GM12878 (cell line): ENCODE measurements at regions not wholly inside any gene's neighbourhood (a gene's known extent, or its start where the extent isn't known, plus 50 kb on each side); places are given as distances from the start of the nearest gene placed in this dataset.

Experiments
- ATAC-seq: fragments of 200-7000 bp; cut with Tn5 transposase; 3 replicates; pipeline ENCODE4 v1.9.1; 2020; ENCODE audit warnings: mild to moderate bottlenecking, moderate library complexity
- BruUV-seq: library from RNA; stranded (reverse); fragments of 400-500 nt; replicated peaks from 2 replicates; lab custom pipeline; 2021; lab: Mats Ljungman, UMichigan
- CTCF ChIA-PET: fragments of 300-600 bp; sonication (Branson Sonifier 250); formaldehyde crosslinking; extraction: SDS; loops from one replicate; lab custom pipeline; 2021; ENCODE audit warnings: inconsistent platforms; lab: Yijun Ruan, JAX
- POLR2A ChIA-PET: fragments of 350-600 bp; formaldehyde crosslinking; extraction: SDS; loops from one replicate; lab custom pipeline; 2021; ENCODE audit warnings: inconsistent platforms; lab: Charles Lee
- RAD21 ChIA-PET: fragments of 300-600 bp; sonication (Branson Sonifier 250); formaldehyde crosslinking; loops from one replicate; lab custom pipeline; 2023; ENCODE audit warnings: antibody characterized with exemption; ENCODE audit not compliant: unreplicated experiment; lab: Charles Lee
- SMC1A ChIA-PET: fragments of 300-600 bp; sonication (Branson Sonifier 250); formaldehyde crosslinking; loops from one replicate; lab custom pipeline; 2023; ENCODE audit not compliant: unreplicated experiment, uncharacterized antibody; lab: Charles Lee
- DNase-seq: peaks from one replicate; pipeline ENCODE4 v3.0.0-alpha.2; 2011; ENCODE audit warnings: low read depth, low spot score
- FAIRE-seq: peaks from 3 replicates; lab custom pipeline; 2011; peaks lifted over from hg19 to GRCh38; lab: Jason Lieb, UNC
- H2AFZ ChIP-seq: 2 replicates; pipeline ENCODE4 v1.6.0; 2011; ENCODE audit warnings: low read depth, low read length, control low read depth; ENCODE audit not compliant: control insufficient read depth
- H3K27ac ChIP-seq: 2 replicates; pipeline ENCODE4 v1.5.1; 2011; ENCODE audit warnings: control low read depth; ENCODE audit not compliant: control insufficient read depth, insufficient read depth
- H3K27me3 ChIP-seq, 2 experiments: replicated peaks in 1 of 2; 2 replicates each; pipeline versions ENCODE4 v1.6.0 to v1.6.1; 2011; ENCODE audit warnings: low read length in 1 of 2; ENCODE audit not compliant: control insufficient read depth in 2 of 2, insufficient read depth in 2 of 2
- H3K36me3 ChIP-seq, 2 experiments: 2 replicates each; pipeline ENCODE4 v1.5.1; 2011; ENCODE audit warnings: low read length in 1 of 2; ENCODE audit not compliant: control insufficient read depth in 2 of 2, insufficient read depth in 2 of 2
- H3K4me1 ChIP-seq: 2 replicates; pipeline ENCODE4 v1.6.1; 2011; ENCODE audit warnings: mild to moderate bottlenecking, low read length, moderate library complexity, mixed read lengths; ENCODE audit not compliant: control insufficient read depth, insufficient read depth
- H3K4me2 ChIP-seq: 2 replicates; pipeline ENCODE4 v1.6.0; 2011; ENCODE audit warnings: control low read depth; ENCODE audit not compliant: control insufficient read depth, insufficient read depth
- H3K4me3 ChIP-seq: fragments of 200-600 bp; sonication (generic); 2 replicates; pipeline ENCODE4 v1.5.1; 2016
- H3K79me2 ChIP-seq: 2 replicates; pipeline ENCODE4 v1.6.0; 2011; ENCODE audit warnings: low read length; ENCODE audit not compliant: control insufficient read depth, insufficient read depth
- H3K9ac ChIP-seq: 2 replicates; pipeline ENCODE4 v1.8.0; 2011; ENCODE audit warnings: low read length, control low read depth, mixed read lengths; ENCODE audit not compliant: control insufficient read depth, insufficient read depth
- H3K9me3 ChIP-seq: replicated peaks from 3 replicates; pipeline ENCODE4 v1.5.1; 2011; ENCODE audit warnings: mild to moderate bottlenecking, low read length; ENCODE audit not compliant: control insufficient read depth, insufficient read depth
- H4K20me1 ChIP-seq: 2 replicates; pipeline ENCODE4 v1.6.0; 2011; ENCODE audit not compliant: control insufficient read depth, insufficient read depth
- BHLHE40 ChIP-seq, 2 experiments: fragments of 450-650 bp in 1 of 2; IDR thresholded peaks; 2 replicates each; pipeline ENCODE4 v1.6.1; 2011 to 2017; ENCODE audit warnings: low read depth in 2 of 2, borderline replicate concordance in 1 of 2, improper control_type of control experiment in 1 of 2, low read length in 1 of 2, mild to moderate bottlenecking in 1 of 2
- KAT2A ChIP-seq: conservative IDR thresholded peaks from 2 replicates; pipeline ENCODE4 v1.6.1; 2011; ENCODE audit warnings: low read depth, low read length; ENCODE audit not compliant: control insufficient read depth
- KLF5 ChIP-seq: fragments of 450-650 bp; IDR thresholded peaks from 2 replicates; pipeline ENCODE4 v1.6.1; 2014; ENCODE audit warnings: mild to moderate bottlenecking; ENCODE audit not compliant: partially characterized antibody
- REST ChIP-seq: IDR thresholded peaks from 2 replicates; pipeline ENCODE4 v1.6.1; 2012; ENCODE audit warnings: mild to moderate bottlenecking, low read depth, low read length
- SP1 ChIP-seq: IDR thresholded peaks from one replicate; pipeline ENCODE4 v1.6.1; 2011; ENCODE audit warnings: low read depth, low read length
- YBX1 ChIP-seq: fragments of 450-650 bp; IDR thresholded peaks from 2 replicates; pipeline ENCODE4 v1.6.1; 2016; ENCODE audit warnings: antibody characterized with exemption
- WGBS: methylation state at CpG from one replicate; pipeline ENCODE4 v1.1.6; 2016; ENCODE audit warnings: low lambda C conversion rate; ENCODE audit not compliant: insufficient replicate concordance, insufficient coverage; ENCODE audit errors: missing lambda C conversion rate; 5-methylcytosine and 5-hydroxymethylcytosine counted together
- in situ Hi-C: fragments of 300-500 bp; cut with MboI; formaldehyde crosslinking; loops from 9 replicates; pipeline ENCODE4 v1.14.3; 2018; ENCODE audit warnings: mixed read lengths
- intact Hi-C: fragments of 100-400 bp; cut with micrococcal nuclease; formaldehyde crosslinking; loops from one replicate; pipeline ENCODE4 v1.14.2; 2022; ENCODE audit not compliant: unreplicated experiment
- TF ChIP-seq, protein P1 (sequence below): fragments of 450-650 bp; IDR thresholded peaks from 2 replicates; pipeline ENCODE4 v1.6.1; 2014; ENCODE audit warnings: mild to moderate bottlenecking
- TF ChIP-seq, protein P2 (sequence below): fragments of 450-650 bp; IDR thresholded peaks from 2 replicates; pipeline ENCODE4 v1.6.1; 2017; ENCODE audit warnings: mild to moderate bottlenecking, moderate library complexity

- ChIA-PET SMC1A (interaction anchor here (0.9 to 1.0 kb wide), 2 partner anchors 12 to 59 kb away, joined by 3 to 4 read pairs; no protein-coding TSS in a partner anchor), POLR2A (no interaction called here), CTCF (no interaction called here), RAD21 (no interaction called here)
- no peaks in the 10 kb centered on the region for H3K4me1 ChIP-seq
- intact Hi-C loops = no loop called here
- H3K4me2 ChIP-seq = no peak overlapping the region
- H3K9me3 ChIP-seq = no peaks in the 10 kb centered on the region; the same call in 2 of the 3 replicates
- no peak overlapping the region for H3K27ac ChIP-seq
- no peak overlapping the region for H3K9ac ChIP-seq
- H3K79me2 ChIP-seq = no peaks in the 10 kb centered on the region
- H2AFZ ChIP-seq = no peak overlapping the region
- no peaks in the 10 kb centered on the region for H4K20me1 ChIP-seq
- no TSS peak for BruUV-seq
- no peaks in the 10 kb centered on the region for H3K36me3 ChIP-seq
- no peak for DNase-seq
- WGBS = 57% methylated on average over 5 of the region's 5 CpGs
- in situ Hi-C loops = no loop called here
- no peak for FAIRE-seq
- ATAC-seq = no peak
- TF ChIP-seq, protein P1, sequence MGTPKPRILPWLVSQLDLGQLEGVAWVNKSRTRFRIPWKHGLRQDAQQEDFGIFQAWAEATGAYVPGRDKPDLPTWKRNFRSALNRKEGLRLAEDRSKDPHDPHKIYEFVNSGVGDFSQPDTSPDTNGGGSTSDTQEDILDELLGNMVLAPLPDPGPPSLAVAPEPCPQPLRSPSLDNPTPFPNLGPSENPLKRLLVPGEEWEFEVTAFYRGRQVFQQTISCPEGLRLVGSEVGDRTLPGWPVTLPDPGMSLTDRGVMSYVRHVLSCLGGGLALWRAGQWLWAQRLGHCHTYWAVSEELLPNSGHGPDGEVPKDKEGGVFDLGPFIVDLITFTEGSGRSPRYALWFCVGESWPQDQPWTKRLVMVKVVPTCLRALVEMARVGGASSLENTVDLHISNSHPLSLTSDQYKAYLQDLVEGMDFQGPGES = no peak
- no peak for TF ChIP-seq SP1
- TF ChIP-seq REST = no peak
- no peak for TF ChIP-seq KLF5
- no peak for TF ChIP-seq BHLHE40 (IDR thresholded peaks at IDR 0.05; ENCODE audit: borderline replicate concordance in 1 of 2, low read depth in 2 of 2, low read length in 1 of 2)
- TF ChIP-seq, protein P2, sequence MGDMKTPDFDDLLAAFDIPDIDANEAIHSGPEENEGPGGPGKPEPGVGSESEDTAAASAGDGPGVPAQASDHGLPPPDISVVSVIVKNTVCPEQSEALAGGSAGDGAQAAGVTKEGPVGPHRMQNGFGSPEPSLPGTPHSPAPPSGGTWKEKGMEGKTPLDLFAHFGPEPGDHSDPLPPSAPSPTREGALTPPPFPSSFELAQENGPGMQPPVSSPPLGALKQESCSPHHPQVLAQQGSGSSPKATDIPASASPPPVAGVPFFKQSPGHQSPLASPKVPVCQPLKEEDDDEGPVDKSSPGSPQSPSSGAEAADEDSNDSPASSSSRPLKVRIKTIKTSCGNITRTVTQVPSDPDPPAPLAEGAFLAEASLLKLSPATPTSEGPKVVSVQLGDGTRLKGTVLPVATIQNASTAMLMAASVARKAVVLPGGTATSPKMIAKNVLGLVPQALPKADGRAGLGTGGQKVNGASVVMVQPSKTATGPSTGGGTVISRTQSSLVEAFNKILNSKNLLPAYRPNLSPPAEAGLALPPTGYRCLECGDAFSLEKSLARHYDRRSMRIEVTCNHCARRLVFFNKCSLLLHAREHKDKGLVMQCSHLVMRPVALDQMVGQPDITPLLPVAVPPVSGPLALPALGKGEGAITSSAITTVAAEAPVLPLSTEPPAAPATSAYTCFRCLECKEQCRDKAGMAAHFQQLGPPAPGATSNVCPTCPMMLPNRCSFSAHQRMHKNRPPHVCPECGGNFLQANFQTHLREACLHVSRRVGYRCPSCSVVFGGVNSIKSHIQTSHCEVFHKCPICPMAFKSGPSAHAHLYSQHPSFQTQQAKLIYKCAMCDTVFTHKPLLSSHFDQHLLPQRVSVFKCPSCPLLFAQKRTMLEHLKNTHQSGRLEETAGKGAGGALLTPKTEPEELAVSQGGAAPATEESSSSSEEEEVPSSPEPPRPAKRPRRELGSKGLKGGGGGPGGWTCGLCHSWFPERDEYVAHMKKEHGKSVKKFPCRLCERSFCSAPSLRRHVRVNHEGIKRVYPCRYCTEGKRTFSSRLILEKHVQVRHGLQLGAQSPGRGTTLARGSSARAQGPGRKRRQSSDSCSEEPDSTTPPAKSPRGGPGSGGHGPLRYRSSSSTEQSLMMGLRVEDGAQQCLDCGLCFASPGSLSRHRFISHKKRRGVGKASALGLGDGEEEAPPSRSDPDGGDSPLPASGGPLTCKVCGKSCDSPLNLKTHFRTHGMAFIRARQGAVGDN = no peak
- no peak for TF ChIP-seq KAT2A
- TF ChIP-seq YBX1 = no peak
- H3K27me3 ChIP-seq = peaks cover 0 to 4% of the 10 kb centered on the region in 2 experiments; a peak in 3 of 4 replicates
- H3K4me3 ChIP-seq = no peak overlapping the region
These were observed 129.7 kb downstream of the SNX19 start for GRCh38 chr11:130786586-130786985.
